ENCODE measurements at regions not wholly inside any gene's neighbourhood (a gene's known extent, or its start where the extent isn't known, plus 50 kb on each side); places are given as distances from the start of the nearest gene placed in this dataset.

GRCh38 chr12:13924286-13924685 lies 57.1 kb downstream of the GRIN2B start:
- no peaks in the 10 kb centered on the region for H3K27me3 Mint-ChIP-seq (ENCODE audit: low read depth in 2 of 2)
- no peak overlapping the region for H3K27ac Mint-ChIP-seq
- Histone ChIP-seq H3K36me3 (ENCODE audit: control insufficient read depth, insufficient read depth, low read length) (no peaks in the 10 kb centered on the region), H3K27me3 (ENCODE audit: control insufficient read depth, insufficient read depth, low read length) (no peaks in the 10 kb centered on the region), H3K9me3 (ENCODE audit: control insufficient read depth, insufficient read depth, low read length) (no peaks in the 10 kb centered on the region), H3K4me1 (ENCODE audit: control insufficient read depth, insufficient read depth, low read length) (no peaks in the 10 kb centered on the region), H3K27ac (ENCODE audit: low read length) (no peak overlapping the region), H3K4me3 (ENCODE audit: low read length) (no peak overlapping the region)
- no peaks in the 10 kb centered on the region for H3K4me1 Mint-ChIP-seq
- no peak for ATAC-seq
- TF ChIP-seq, protein P1, sequence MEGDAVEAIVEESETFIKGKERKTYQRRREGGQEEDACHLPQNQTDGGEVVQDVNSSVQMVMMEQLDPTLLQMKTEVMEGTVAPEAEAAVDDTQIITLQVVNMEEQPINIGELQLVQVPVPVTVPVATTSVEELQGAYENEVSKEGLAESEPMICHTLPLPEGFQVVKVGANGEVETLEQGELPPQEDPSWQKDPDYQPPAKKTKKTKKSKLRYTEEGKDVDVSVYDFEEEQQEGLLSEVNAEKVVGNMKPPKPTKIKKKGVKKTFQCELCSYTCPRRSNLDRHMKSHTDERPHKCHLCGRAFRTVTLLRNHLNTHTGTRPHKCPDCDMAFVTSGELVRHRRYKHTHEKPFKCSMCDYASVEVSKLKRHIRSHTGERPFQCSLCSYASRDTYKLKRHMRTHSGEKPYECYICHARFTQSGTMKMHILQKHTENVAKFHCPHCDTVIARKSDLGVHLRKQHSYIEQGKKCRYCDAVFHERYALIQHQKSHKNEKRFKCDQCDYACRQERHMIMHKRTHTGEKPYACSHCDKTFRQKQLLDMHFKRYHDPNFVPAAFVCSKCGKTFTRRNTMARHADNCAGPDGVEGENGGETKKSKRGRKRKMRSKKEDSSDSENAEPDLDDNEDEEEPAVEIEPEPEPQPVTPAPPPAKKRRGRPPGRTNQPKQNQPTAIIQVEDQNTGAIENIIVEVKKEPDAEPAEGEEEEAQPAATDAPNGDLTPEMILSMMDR (IDR thresholded peaks at IDR 0.05), result no peak
- WGBS (ENCODE audit: insufficient coverage), result no CpG with 5 or more reads among the region's 2 CpGs
- H3K36me3 Mint-ChIP-seq, result no peaks in the 10 kb centered on the region
- intact Hi-C loops (cut with micrococcal nuclease), result no loop called here
- DNase-seq, result no peak
- no peak overlapping the region for H3K4me3 Mint-ChIP-seq
- H3K9me3 Mint-ChIP-seq, result peaks cover 0 to 2% of the 10 kb centered on the region in 2 donors

GRCh38 chr12:13918897-13919296 lies 62.5 kb downstream of the GRIN2B start:
- no peaks in the 10 kb centered on the region for H3K9me3 Mint-ChIP-seq
- H3K4me3 ChIP-seq (ENCODE audit: low read length), result no peak overlapping the region
- no peak for ATAC-seq
- no peak overlapping the region for H3K27ac Mint-ChIP-seq
- no peaks in the 10 kb centered on the region for H3K27me3 ChIP-seq (ENCODE audit: control insufficient read depth, insufficient read depth, low read length)
- no peak overlapping the region for H3K4me3 Mint-ChIP-seq
- DNase-seq, result no peak
- H3K36me3 ChIP-seq (ENCODE audit: control insufficient read depth, insufficient read depth, low read length), result no peaks in the 10 kb centered on the region
- no peaks in the 10 kb centered on the region for H3K4me1 ChIP-seq (ENCODE audit: control insufficient read depth, insufficient read depth, low read length)
- H3K27ac ChIP-seq (ENCODE audit: low read length), result no peak overlapping the region
- no peaks in the 10 kb centered on the region for H3K9me3 ChIP-seq (ENCODE audit: control insufficient read depth, insufficient read depth, low read length)
- H3K27me3 Mint-ChIP-seq (ENCODE audit: low read depth in 2 of 2), result no peaks in the 10 kb centered on the region
- H3K36me3 Mint-ChIP-seq, result no peaks in the 10 kb centered on the region
- no CpG with 5 or more reads among the region's 2 CpGs for WGBS (ENCODE audit: insufficient coverage)
- TF ChIP-seq, protein P1 (IDR thresholded peaks at IDR 0.05), result no peak
- intact Hi-C loops (cut with micrococcal nuclease), result no loop called here
- no peaks in the 10 kb centered on the region for H3K4me1 Mint-ChIP-seq

- Histone ChIP-seq H3K4me3 (ENCODE audit: low read length) (no peak overlapping the region), H3K27me3 (ENCODE audit: control insufficient read depth, insufficient read depth, low read length) (no peaks in the 10 kb centered on the region), H3K4me1 (ENCODE audit: control insufficient read depth, insufficient read depth, low read length) (no peaks in the 10 kb centered on the region), H3K36me3 (ENCODE audit: control insufficient read depth, insufficient read depth, low read length) (no peaks in the 10 kb centered on the region), H3K9me3 (ENCODE audit: control insufficient read depth, insufficient read depth, low read length) (no peaks in the 10 kb centered on the region), H3K27ac (ENCODE audit: low read length) (no peak overlapping the region)
- H3K27ac Mint-ChIP-seq, result no peak overlapping the region
- intact Hi-C loops (cut with micrococcal nuclease), result no loop called here
- no peak for ATAC-seq
- H3K27me3 Mint-ChIP-seq (ENCODE audit: low read depth in 2 of 2), result no peaks in the 10 kb centered on the region
- no peaks in the 10 kb centered on the region for H3K36me3 Mint-ChIP-seq
- H3K9me3 Mint-ChIP-seq, result no peaks in the 10 kb centered on the region
- no peak overlapping the region for H3K4me3 Mint-ChIP-seq
- DNase-seq, result no peak
- WGBS (ENCODE audit: insufficient coverage), result 7% methylated on average over 3 of the region's 5 CpGs
- TF ChIP-seq, protein P1 (IDR thresholded peaks at IDR 0.05), result no peak
- H3K4me1 Mint-ChIP-seq, result no peaks in the 10 kb centered on the region
Observed at GRCh38 chr12:13915096-13915495, 66.3 kb downstream of the GRIN2B start.

- intact Hi-C loops (cut with micrococcal nuclease), result no loop called here
- TF ChIP-seq, protein P1 (IDR thresholded peaks at IDR 0.05), result no peak
- WGBS (ENCODE audit: insufficient coverage), result 90% methylated on average over 1 of the region's 2 CpGs
- H3K27me3 ChIP-seq (ENCODE audit: control insufficient read depth, insufficient read depth, low read length), result no peaks in the 10 kb centered on the region
- Mint-ChIP-seq H3K36me3 (no peaks in the 10 kb centered on the region), H3K27me3 (ENCODE audit: low read depth in 2 of 2) (no peaks in the 10 kb centered on the region), H3K4me3 (no peak overlapping the region), H3K9me3 (no peaks in the 10 kb centered on the region), H3K27ac (no peak overlapping the region), H3K4me1 (no peaks in the 10 kb centered on the region)
- H3K9me3 ChIP-seq (ENCODE audit: control insufficient read depth, insufficient read depth, low read length), result no peaks in the 10 kb centered on the region
- H3K27ac ChIP-seq (ENCODE audit: low read length), result no peak overlapping the region
- no peaks in the 10 kb centered on the region for H3K4me1 ChIP-seq (ENCODE audit: control insufficient read depth, insufficient read depth, low read length)
- no peak for DNase-seq
- H3K4me3 ChIP-seq (ENCODE audit: low read length), result no peak overlapping the region
- no peaks in the 10 kb centered on the region for H3K36me3 ChIP-seq (ENCODE audit: control insufficient read depth, insufficient read depth, low read length)
- ATAC-seq, result no peak
Observed at GRCh38 chr12:13913371-13913770, 68.0 kb downstream of the GRIN2B start.
